GM10266 (cell line): ENCODE measurements at regions not wholly inside any gene's neighbourhood (a gene's known extent, or its start where the extent isn't known, plus 50 kb on each side); places are given as distances from the start of the nearest gene placed in this dataset.
A peak's percentile ranks its signal among the peaks of the same experiment; 100 is the strongest.
"Not testable (repeated sequence)": the region's sequence is repeated elsewhere in the genome, so short reads cannot be mapped to it uniquely, and the experiment has no call there.

Experiments used
- DNase-seq: peaks from one replicate; pipeline ENCODE4 v3.0.0; 2012; ENCODE audit errors: extremely low spot score
- CTCF ChIP-seq: IDR thresholded peaks from 2 replicates; pipeline ENCODE4 v1.5.1; 2012; ENCODE audit warnings: mild to moderate bottlenecking, low read depth; ENCODE audit not compliant: control insufficient read depth, insufficient read depth; ENCODE audit errors: missing control alignments

GRCh38 chr2:88913280-88913679 is 221.8 kb downstream of the RPIA start:
- DNase-seq: no peak
- no peak for TF ChIP-seq CTCF

GRCh38 chr2:88919087-88919738 is 227.7 kb downstream of the RPIA start:
- TF ChIP-seq CTCF: peak; percentile 23
- DNase-seq: peak; percentile 16

- not testable (repeated sequence) for DNase-seq
These were observed 228.9 kb downstream of the RPIA start for GRCh38 chr2:88920399-88920798.

GRCh38 chr2:88924533-88924932 is 233.1 kb downstream of the RPIA start:
- DNase-seq: no peak
- no peak for TF ChIP-seq CTCF

GRCh38 chr2:88925770-88926462 is 234.4 kb downstream of the RPIA start:
- DNase-seq: no peak
- no peak for TF ChIP-seq CTCF

- no peak for DNase-seq
- no peak for TF ChIP-seq CTCF
These were observed 235.7 kb downstream of the RPIA start for GRCh38 chr2:88927128-88927527.

- TF ChIP-seq CTCF: no peak
- no peak for DNase-seq
These were observed 239.2 kb downstream of the RPIA start for GRCh38 chr2:88930659-88931058.
